ENCODE measurements at regions not wholly inside any gene's neighbourhood (a gene's known extent, or its start where the extent isn't known, plus 50 kb on each side); places are given as distances from the start of the nearest gene placed in this dataset.

DNA sequence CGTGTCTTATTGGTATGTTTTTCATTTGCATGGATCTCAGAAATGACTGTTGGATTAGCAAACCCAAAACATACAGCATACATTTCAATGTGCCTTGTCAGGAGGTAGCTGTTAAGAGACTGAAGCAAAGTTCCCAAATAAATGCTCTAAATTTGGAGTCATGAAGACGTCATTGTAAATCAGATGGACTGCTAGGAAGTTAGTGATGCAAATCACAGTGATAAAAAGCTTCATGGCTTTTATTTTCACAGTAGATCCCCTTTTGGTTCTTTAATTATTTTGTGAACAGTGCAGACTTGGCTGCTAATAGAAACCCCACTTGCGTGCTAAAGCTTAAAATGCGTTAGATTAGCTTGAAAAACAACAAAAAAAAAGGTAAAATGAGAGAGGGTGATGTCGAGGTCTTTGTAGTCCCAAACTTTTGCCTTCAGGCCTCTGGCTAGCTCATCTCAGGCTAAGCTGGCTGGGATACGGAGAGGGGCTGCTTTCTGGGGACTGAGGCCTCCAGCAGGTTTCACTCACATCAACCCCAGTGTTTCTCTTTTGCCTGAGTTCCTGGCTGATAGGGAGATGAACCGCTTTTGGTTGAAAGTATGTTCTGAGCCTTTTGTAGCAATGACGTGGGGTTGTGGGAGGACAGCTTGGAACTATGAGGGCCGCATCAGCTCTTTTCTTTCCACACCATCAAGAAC, 107.1 kb upstream of the CDCA7L start:
- H3K27ac Mint-ChIP-seq: peak overlapping the region; percentile 95

DNA sequence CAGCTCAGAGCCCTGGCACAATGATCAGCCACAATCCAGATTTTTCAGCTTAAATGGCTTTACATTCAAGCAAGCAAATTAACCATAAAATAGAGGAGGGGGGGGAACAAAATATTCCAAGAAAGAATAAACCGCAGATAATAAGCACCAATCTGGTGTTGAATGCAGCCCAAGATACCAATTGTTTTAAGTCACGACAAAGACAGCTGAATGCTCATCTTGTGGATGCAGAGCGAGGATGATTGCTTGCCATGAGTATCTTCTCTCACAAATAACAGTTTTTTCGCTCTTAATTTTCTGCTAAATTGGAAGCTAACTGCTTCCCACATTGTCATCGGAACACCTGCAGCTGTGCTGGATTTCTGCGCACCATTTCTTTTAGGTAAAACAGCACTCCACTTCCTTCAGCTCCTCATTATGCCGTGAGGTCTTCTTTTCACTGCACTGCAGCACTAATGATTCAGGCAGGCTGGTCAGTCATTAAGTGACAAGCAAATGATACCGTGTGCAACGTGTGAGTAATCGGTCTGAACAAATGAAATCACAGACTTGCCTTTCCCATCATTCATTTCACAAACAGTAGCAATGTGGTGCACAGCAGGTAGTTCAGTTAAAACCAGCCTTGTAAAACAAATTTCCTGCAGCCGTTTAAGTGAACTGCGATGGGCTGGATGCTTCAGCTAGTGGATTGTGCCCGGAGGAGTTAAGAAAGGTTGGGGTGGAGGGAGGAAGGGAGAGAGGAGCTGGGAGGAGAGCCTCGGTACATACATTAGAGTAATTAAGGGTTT, 106.4 kb upstream of the CDCA7L start:
- peaks cover 5% of the 10 kb centered on the region for H3K9me3 Mint-ChIP-seq
- H3K4me1 Mint-ChIP-seq: peaks cover 64% of the 10 kb centered on the region
- H3K4me3 Mint-ChIP-seq: peak overlapping the region; percentile 11
- TF ChIP-seq, protein P1, sequence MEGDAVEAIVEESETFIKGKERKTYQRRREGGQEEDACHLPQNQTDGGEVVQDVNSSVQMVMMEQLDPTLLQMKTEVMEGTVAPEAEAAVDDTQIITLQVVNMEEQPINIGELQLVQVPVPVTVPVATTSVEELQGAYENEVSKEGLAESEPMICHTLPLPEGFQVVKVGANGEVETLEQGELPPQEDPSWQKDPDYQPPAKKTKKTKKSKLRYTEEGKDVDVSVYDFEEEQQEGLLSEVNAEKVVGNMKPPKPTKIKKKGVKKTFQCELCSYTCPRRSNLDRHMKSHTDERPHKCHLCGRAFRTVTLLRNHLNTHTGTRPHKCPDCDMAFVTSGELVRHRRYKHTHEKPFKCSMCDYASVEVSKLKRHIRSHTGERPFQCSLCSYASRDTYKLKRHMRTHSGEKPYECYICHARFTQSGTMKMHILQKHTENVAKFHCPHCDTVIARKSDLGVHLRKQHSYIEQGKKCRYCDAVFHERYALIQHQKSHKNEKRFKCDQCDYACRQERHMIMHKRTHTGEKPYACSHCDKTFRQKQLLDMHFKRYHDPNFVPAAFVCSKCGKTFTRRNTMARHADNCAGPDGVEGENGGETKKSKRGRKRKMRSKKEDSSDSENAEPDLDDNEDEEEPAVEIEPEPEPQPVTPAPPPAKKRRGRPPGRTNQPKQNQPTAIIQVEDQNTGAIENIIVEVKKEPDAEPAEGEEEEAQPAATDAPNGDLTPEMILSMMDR (IDR thresholded peaks at IDR 0.05): no peak
- peaks cover 3% of the 10 kb centered on the region for H3K27me3 Mint-ChIP-seq (ENCODE audit: low read depth, poor library complexity)
- H3K36me3 Mint-ChIP-seq (ENCODE audit: low read depth): no peaks in the 10 kb centered on the region
- peak overlapping the region; percentile 65 for H3K27ac Mint-ChIP-seq
- DNase-seq: no peak

More for the DNA sequence above, 107.1 kb upstream of the CDCA7L start:
- Mint-ChIP-seq H3K4me3 (peak overlapping the region; percentile 11), H3K27me3 (ENCODE audit: low read depth, poor library complexity) (peaks cover 3% of the 10 kb centered on the region), H3K4me1 (peaks cover 64% of the 10 kb centered on the region), H3K36me3 (ENCODE audit: low read depth) (no peaks in the 10 kb centered on the region), H3K9me3 (peaks cover 5% of the 10 kb centered on the region)
- no peak for DNase-seq
- TF ChIP-seq, protein P1 (IDR thresholded peaks at IDR 0.05): no peak

DNA sequence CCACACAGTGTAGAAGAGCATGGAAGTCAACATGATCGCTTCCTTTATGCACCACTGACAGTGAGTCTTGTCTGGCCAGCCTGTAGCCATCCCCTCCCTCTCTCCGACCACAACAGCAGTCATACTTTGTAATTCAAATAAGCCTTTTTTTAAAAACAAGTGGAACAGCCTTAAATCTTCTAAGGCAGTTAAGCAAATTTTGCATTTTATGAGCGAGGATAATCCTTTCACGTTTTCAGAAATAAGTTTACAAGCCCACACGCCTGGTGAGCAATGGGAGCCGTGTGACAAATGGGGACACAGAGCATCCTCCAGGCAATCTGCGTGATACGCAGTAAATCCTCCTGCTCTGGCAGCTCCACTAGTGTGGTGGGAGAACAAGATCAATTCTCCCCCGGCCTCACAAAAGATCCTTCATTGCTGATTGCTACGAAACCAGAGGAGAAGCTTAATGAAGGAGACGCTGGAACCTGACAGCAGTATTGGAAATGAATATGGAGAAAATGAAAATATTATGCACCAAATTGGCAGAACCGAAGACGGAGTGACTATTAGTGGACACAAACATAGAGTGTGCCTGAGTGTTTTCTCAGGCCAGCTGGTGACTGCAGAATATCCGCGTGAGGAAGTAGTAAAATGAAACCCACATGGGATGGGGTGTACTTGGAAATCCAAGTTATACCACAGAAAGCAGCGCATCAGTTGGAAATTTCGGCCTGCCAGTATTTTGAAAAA, 104.2 kb upstream of the CDCA7L start:
- peaks cover 4% of the 10 kb centered on the region for H3K36me3 Mint-ChIP-seq (ENCODE audit: low read depth)

DNA sequence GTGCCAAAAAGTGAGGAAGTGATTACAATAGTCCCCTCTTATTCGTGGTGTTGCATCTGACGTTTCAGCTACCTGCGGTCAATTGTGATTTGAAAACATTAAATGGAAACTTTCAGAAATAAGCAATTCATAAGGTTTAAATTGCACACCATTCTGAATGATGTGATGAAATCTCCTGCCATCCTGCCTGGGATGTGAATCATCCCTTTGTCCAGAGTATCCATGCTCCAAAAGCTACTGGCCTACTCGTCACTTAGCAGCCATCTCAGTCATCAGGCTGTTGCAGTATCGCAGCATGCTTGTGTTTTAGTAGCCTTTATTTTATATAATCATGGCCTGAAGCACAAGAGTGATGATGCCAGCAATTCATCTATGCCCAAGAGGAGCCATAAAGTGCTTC, 97.7 kb upstream of the CDCA7L start:
- H3K27me3 Mint-ChIP-seq (ENCODE audit: low read depth, poor library complexity): no peaks in the 10 kb centered on the region
- TF ChIP-seq, protein P1 (IDR thresholded peaks at IDR 0.05): no peak
- peaks cover 14% of the 10 kb centered on the region for H3K36me3 Mint-ChIP-seq (ENCODE audit: low read depth)
- no peak overlapping the region for H3K4me3 Mint-ChIP-seq
- H3K27ac Mint-ChIP-seq: no peak overlapping the region
- DNase-seq: no peak
- peaks cover 34% of the 10 kb centered on the region for H3K9me3 Mint-ChIP-seq
- H3K4me1 Mint-ChIP-seq: peaks cover 5% of the 10 kb centered on the region

More for the DNA sequence above, 104.2 kb upstream of the CDCA7L start:
- TF ChIP-seq, protein P1 (IDR thresholded peaks at IDR 0.05): no peak
- H3K4me1 Mint-ChIP-seq: peaks cover 64% of the 10 kb centered on the region
- peak; percentile 19 for DNase-seq
- H3K27me3 Mint-ChIP-seq (ENCODE audit: low read depth, poor library complexity): peaks cover 3% of the 10 kb centered on the region
- H3K9me3 Mint-ChIP-seq: peaks cover 12% of the 10 kb centered on the region
- no peak overlapping the region for H3K4me3 Mint-ChIP-seq
- H3K27ac Mint-ChIP-seq: no peak overlapping the region

DNA sequence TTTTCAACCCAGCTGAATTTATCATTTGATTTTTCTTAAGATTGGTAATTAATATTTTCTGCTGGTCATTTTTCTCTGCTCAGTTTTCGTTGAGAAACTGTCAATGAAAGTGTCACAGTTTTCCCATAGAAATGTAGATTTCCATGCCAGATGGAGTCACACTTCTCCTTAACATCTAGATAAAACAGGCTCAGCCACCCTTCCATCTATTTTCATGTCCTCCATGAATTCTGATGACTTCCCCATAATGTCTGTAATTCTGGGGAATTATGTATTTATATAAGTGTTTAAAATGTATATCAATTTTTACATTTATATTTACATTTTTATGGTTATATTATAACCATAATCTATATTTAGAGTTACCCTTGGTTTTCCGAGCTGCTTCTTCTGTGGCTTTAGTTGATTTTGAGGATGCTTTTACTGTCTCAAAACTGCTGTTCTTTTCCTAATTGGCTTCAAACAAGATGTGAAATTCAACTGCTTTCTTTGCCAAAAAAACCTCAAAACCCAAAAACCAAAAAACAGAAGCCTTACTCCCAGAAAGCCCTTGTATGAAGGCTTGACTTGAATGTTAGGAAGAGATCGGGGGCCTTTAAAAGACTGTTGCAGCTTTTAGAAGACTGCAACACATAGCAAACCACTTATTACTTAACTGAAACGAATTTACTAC, 95.4 kb upstream of the CDCA7L start:
- no peak for DNase-seq
- H3K36me3 Mint-ChIP-seq (ENCODE audit: low read depth): peaks cover 11% of the 10 kb centered on the region
- H3K4me1 Mint-ChIP-seq: no peaks in the 10 kb centered on the region
- peaks cover 30% of the 10 kb centered on the region for H3K9me3 Mint-ChIP-seq
- TF ChIP-seq, protein P1 (IDR thresholded peaks at IDR 0.05): no peak
- no peak overlapping the region for H3K27ac Mint-ChIP-seq
- no peaks in the 10 kb centered on the region for H3K27me3 Mint-ChIP-seq (ENCODE audit: low read depth, poor library complexity)
- no peak overlapping the region for H3K4me3 Mint-ChIP-seq
